GDM1 (cell line): ENCODE measurements at regions not wholly inside any gene's neighbourhood (a gene's known extent, or its start where the extent isn't known, plus 50 kb on each side); places are given as distances from the start of the nearest gene placed in this dataset.
"Not testable (repeated sequence)": the region's sequence is repeated elsewhere in the genome, so short reads cannot be mapped to it uniquely, and the experiment has no call there.

Source experiments
- DNase-seq: peaks from one replicate; lab custom pipeline; 2025; lab: John Stamatoyannopoulos, UW

GRCh38 chr5:130578354-130578753 lies 586.7 kb downstream of the HINT1 start:
- DNase-seq = no peak

DNA sequence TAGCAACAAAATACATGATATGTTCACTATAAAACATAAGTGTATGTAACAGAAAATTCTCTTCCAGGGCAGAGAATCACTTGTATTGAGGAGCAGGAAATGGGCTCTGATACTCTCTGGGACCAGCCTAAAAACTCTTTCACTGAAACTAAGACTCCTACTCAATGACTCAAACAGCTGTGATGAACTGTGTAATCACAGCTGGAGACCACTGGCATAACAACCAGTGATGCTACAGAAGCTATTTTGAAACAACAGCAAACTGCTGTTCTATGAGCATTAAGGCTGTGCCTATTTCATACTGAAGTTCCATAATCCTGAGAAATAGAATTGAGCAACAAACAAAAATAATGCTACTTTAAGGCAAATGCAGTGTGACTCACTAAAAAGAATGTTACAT lies 594.0 kb downstream of the HINT1 start:
- no peak for DNase-seq

DNA sequence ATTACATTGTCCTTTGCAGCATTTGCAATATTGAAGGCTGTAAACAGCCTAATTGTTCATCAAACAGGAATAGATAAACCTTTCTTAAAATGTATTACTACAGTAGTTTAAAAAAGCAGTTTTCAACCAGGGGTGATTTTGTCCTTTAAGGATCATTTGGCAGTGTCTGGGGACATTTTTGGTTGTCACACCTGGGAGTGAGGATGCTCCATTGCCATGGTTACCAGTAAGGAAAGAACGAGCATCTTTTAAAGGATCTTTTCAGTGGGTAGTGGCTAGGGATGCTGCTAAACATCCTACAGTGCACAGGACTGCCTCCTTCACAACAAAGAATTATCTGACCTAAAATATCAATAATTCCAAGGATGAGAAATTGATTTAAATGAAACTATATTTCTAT lies 596.3 kb downstream of the HINT1 start:
- no peak for DNase-seq

DNA sequence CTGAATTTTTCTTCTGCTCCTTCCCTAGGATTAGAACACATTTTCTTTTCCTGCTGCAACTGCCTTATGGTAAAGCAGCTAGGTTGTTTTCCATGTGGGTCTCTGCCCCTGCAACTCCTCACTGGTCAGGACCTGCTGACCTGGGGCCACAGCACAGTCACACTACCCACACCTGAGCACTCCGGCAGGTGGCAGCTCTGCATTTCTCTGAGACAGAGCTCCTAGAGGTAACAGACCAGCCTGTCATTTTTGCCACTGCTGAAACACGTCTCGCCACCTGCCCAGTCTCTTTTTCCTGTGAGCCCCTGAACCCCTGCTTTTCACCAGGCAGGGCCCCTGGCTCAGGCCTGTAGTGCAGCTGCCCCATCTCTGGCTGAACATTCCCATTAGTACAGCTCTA lies 609.6 kb downstream of the HINT1 start:
- DNase-seq = no peak

GRCh38 chr5:130550562-130550928 lies 614.5 kb downstream of the HINT1 start:
- no peak for DNase-seq

DNA sequence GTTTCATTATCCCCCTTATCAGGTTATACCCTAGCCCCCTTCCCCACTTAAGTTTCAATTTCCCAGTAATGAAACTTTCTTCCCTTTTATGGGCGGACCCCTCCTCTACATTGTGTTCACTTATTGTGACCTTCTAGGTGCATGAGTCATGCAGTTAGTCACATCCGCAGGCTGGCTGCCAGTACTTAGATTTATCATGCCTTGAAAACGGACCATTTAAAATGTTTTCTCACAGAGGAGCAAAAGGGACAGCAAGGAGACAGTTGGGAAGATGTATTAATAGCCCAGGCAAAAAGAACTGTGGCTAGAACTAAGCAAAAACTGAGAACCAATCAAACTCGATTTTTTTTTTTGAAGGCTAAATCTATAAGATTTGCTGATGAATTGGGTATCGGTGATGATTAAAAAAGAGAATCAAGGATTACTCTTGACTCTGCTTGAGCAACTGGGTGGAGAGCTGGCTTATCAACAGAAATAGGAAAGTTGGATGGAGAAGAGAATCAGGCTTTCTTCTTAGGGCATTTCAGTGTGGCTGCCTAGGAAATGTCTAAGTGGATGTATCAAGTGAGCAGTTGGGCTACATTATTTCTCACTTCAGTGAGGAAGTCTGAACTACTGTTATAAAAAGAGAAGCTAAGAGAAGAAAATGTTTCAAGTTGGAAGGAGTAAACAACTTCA lies 615.0 kb downstream of the HINT1 start:
- no peak for DNase-seq

- DNase-seq = no peak
Observed at GRCh38 chr5:130546211-130546610, 618.8 kb downstream of the HINT1 start.

GRCh38 chr5:130545291-130545690 lies 619.8 kb downstream of the HINT1 start:
- no peak for DNase-seq

GRCh38 chr5:130541617-130542221 lies 623.3 kb downstream of the HINT1 start:
- DNase-seq = no peak

DNA sequence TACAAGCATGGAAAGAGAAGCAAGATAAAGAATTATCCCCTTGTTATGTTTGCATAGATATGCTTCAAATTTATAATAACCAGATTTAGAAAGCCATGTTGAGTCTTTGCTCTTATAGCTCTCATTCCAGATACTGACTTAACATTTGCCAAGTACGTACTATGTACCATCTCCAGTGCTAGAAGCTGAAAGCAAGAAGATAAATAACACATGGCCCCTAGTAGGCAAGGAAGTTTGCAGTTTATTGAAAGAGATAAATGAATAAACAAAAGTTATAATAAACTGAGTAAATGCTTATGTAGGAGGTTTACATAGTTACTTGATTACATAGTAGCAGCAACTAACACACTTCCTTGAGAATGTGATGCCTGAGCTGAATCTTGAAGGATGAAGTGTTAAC lies 628.4 kb downstream of the HINT1 start:
- DNase-seq = no peak

DNA sequence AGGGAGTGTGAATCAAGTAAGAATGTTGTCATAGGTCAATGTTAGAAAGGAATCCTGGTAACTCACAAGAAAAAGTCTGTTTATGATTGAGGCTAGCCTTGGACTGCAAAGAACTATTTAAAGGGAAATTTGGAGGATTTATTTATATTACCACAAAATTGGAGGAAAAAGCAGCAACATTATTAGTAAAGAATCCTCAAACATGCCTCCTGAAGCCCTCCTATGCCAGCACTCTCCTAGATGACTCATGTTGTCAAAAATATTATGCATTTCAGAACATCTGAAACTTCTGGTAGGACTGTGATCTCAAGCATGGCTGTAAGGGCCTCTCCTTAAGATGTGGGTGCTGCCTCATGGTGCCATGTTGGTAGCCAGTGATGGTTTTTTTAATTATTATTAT lies 628.5 kb downstream of the CHSY3 start:
- no peak for DNase-seq

GRCh38 chr5:130529511-130530485 lies 625.5 kb downstream of the CHSY3 start:
- no peak for DNase-seq

GRCh38 chr5:130529111-130529510 lies 624.8 kb downstream of the CHSY3 start:
- no peak for DNase-seq

DNA sequence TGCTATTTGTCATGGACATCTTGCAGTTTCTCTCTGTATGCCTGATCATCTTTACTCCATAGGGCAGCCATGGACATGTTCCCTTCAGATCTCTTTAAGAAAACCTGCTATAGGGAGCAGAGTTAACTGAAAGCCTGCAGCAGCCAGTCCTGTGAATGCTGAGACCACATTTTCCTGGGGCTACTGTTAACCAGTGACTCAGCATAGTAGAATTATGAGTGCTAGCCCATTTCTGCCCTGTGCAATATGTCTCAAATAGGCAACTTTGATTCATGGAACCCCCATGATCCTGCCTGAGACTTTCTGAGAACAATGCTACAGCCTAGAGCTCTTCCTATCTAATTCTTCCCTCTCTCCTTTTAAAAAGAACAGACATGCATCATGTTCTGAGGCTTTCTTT lies 624.2 kb downstream of the CHSY3 start:
- DNase-seq = no peak

DNA sequence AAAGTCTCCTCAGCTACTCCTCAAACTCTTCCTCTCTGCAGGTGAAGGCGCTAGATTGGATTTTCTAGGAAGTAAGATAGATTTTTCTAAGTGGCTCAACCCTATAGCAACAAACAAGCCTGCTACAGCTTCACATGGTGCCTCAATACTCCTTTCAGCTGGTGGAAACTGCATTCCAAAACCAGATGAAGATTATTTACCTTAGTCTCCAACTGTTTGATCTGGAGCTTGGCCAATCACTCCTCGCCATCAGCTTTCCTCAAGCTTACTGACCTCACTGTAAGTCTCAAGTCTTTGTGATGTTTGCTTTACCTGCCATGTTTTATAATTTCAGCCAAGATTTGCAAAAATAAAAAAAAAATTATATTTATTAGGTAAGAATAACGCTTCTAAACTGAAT lies 622.4 kb downstream of the CHSY3 start:
- no peak for DNase-seq

- DNase-seq = no peak
Observed at GRCh38 chr5:130520211-130520610, 615.9 kb downstream of the CHSY3 start.

DNA sequence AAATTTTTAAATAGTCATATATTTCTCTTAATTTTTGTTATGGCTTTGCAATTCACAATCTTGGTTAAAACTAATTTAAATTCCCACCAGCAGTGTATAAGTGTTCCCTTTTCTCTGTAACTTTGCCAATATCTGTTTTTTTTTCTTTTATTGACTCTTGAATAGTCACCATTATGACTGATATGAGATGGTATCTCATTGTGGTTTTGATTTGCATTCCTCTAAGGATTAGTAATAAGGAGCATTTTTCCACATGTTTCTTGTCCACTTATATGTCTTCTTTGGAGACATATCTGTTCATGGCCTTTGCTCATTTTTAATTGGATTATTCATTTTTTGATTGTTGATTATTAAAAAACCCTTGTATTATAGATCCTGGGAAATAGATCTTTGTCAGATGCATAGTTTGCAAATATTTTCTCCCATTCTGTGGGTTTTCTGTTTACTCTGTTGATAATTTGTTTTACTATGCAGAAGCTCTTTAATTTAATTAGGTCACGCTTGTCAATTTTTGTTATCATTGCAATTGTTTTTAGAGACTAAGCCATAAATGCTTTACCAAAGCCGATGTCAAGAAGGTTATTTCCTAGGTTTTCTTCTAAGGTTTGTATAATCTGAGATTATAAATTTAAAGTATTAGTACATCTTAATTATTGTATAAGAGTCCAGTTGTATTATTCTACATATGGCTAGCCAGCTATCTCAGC lies 610.9 kb downstream of the CHSY3 start:
- DNase-seq = no peak

GRCh38 chr5:130502702-130503101 lies 598.4 kb downstream of the CHSY3 start:
- no peak for DNase-seq

DNA sequence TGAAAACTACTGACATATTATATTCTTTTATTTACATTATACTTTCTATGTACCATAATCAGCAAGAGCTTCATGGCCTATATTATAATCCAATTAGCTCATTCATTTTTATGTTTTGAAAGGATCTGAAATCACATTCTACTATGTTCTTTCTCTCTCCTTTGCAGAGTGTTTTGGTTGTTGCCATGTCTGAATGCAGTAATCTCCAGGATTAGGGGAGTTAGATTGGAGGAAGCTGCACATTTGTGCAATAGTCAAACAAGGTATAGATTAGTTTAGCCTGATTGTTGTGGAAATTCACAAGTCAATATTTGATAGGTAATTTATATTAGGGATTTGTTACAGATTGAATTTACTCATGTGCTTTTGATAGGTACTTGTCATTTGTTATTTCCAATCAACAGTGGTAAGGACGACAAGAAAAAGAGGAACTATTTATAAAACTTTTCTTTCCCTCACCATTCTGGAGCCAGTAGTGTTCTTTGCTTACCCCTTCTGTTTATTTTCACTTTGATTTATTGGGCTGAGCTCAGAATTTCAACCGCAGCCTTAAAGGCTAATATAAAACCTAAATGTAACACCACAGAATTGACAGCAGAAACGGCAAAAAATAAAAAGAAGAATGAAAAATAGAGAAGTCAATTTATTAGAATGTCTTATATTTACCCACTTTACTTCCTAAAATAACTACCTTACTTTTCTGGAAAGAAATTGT lies 597.0 kb downstream of the CHSY3 start:
- DNase-seq = no peak

- not testable (repeated sequence) for DNase-seq
Observed at GRCh38 chr5:130500495-130500894, 596.2 kb downstream of the CHSY3 start.

- DNase-seq = no peak
Observed at GRCh38 chr5:130496215-130496614, 592.0 kb downstream of the CHSY3 start.

DNA sequence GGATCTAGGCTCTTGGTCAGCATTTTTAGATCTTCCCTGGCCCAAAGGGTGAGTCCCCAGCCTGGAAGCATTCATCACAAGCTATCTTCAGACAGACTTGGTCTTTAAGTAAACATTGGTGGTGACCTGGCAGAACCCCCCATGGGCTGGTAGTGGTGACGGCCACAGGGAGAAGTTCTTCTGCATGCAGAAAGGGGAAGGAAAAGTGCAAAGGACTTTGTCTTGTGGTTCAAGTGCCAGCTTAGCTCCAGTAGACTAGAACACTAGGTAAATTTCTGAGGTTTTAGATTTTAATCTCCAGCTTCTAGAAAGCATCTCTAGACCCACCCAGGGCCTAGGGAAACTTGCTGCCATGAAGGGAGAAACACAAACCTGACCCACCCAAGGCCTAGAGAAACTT lies 584.0 kb downstream of the CHSY3 start:
- DNase-seq = no peak
